ENCODE measurements at regions not wholly inside any gene's neighbourhood (a gene's known extent, or its start where the extent isn't known, plus 50 kb on each side); places are given as distances from the start of the nearest gene placed in this dataset.
A peak's percentile ranks its signal among the peaks of the same experiment; 100 is the strongest.

GRCh38 chr9:135416664-135417290 is 62.8 kb upstream of the PPP1R26 start (continued):
- no peak for TF ChIP-seq HNRNPLL (IDR thresholded peaks at IDR 0.05; ENCODE audit: low read depth, low read length, poor library complexity, severe bottlenecking)
- TF ChIP-seq RAD21 (CRISPR knock-in tag; conservative IDR thresholded peaks at IDR 0.05 in 1 of 2, IDR thresholded peaks at IDR 0.05 in 1 of 2) = peak in 1 of 2 experiments; percentile 55; a peak in 2 of 4 replicates
- TF ChIP-seq ZNF12 (CRISPR knock-in tag; IDR thresholded peaks at IDR 0.05) = peak; percentile 92
- 0 out of 2 replicates have a peak, but pooled peaks have one; percentile 30 for TF ChIP-seq CREB3 (tag; conservative IDR thresholded peaks at IDR 0.05; ENCODE audit: low read depth)
- TF ChIP-seq CTCF (IDR thresholded peaks at IDR 0.05 in 2 of 3, conservative IDR thresholded peaks at IDR 0.05 in 1 of 3; ENCODE audit: insufficient read depth in 2 of 3, low read depth in 1 of 3, low read length in 3 of 3) = peak; percentile 29 to 52 (median 47); a peak in 4 of 6 replicates
- no peak for TF ChIP-seq BRD9 (IDR thresholded peaks at IDR 0.05; ENCODE audit: low read depth, partially characterized antibody)
- no peak for TF ChIP-seq ASH1L (IDR thresholded peaks at IDR 0.05; ENCODE audit: borderline replicate concordance, low read depth, partially characterized antibody)
- TF ChIP-seq HSF4 (CRISPR knock-in tag; IDR thresholded peaks at IDR 0.05; ENCODE audit: borderline replicate concordance) = no peak
- no peak for TF ChIP-seq PCBP2 (IDR thresholded peaks at IDR 0.05; ENCODE audit: low read depth, low read length, poor library complexity, severe bottlenecking)
- no peak for TF ChIP-seq ZNF263 (CRISPR knock-in tag; IDR thresholded peaks at IDR 0.05; ENCODE audit: borderline replicate concordance)
- TF ChIP-seq, protein P1, sequence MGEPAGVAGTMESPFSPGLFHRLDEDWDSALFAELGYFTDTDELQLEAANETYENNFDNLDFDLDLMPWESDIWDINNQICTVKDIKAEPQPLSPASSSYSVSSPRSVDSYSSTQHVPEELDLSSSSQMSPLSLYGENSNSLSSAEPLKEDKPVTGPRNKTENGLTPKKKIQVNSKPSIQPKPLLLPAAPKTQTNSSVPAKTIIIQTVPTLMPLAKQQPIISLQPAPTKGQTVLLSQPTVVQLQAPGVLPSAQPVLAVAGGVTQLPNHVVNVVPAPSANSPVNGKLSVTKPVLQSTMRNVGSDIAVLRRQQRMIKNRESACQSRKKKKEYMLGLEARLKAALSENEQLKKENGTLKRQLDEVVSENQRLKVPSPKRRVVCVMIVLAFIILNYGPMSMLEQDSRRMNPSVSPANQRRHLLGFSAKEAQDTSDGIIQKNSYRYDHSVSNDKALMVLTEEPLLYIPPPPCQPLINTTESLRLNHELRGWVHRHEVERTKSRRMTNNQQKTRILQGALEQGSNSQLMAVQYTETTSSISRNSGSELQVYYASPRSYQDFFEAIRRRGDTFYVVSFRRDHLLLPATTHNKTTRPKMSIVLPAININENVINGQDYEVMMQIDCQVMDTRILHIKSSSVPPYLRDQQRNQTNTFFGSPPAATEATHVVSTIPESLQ (CRISPR knock-in tag; IDR thresholded peaks at IDR 0.05) = no peak

Measured in K562 (cell line).